Renal cortical epithelial cell (primary cell): ENCODE measurements at regions not wholly inside any gene's neighbourhood (a gene's known extent, or its start where the extent isn't known, plus 50 kb on each side); places are given as distances from the start of the nearest gene placed in this dataset.
A peak's percentile ranks its signal among the peaks of the same experiment; 100 is the strongest.
"Not testable (repeated sequence)": the region's sequence is repeated elsewhere in the genome, so short reads cannot be mapped to it uniquely, and the experiment has no call there.

Experiments
- DNase-seq: peaks from one replicate; pipeline ENCODE4 v3.0.0-alpha.2; 2011; ENCODE audit warnings: low read depth

DNA sequence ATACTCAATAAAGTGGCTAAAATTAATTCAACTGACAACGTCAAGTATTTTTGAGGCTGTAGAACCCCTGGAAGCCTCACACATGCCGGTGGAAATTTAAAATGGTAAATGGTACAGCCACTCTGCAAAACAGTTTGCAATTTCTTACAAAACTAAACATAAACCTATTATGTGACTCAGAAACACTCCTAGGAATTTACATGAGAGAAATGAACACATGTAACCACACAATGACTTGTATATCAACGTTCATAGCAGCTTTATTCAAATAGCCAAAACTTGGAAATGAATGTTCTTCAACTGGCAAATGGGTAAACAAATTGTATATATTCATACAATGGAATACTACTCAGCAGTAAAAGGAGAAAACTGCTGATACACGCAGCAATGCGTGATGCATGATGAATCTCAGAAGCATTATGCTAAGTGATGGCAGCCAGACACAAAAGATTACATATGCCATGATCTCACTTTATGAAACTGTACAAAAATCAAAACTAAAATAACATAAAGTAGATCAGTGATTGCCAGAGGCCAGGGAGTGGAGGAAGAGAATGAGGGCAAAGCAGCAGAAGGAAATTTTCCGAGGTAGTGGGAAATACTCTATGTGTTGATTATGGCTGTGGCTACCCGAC, 112.5 kb downstream of the FAM50B start:
- DNase-seq: no peak

DNA sequence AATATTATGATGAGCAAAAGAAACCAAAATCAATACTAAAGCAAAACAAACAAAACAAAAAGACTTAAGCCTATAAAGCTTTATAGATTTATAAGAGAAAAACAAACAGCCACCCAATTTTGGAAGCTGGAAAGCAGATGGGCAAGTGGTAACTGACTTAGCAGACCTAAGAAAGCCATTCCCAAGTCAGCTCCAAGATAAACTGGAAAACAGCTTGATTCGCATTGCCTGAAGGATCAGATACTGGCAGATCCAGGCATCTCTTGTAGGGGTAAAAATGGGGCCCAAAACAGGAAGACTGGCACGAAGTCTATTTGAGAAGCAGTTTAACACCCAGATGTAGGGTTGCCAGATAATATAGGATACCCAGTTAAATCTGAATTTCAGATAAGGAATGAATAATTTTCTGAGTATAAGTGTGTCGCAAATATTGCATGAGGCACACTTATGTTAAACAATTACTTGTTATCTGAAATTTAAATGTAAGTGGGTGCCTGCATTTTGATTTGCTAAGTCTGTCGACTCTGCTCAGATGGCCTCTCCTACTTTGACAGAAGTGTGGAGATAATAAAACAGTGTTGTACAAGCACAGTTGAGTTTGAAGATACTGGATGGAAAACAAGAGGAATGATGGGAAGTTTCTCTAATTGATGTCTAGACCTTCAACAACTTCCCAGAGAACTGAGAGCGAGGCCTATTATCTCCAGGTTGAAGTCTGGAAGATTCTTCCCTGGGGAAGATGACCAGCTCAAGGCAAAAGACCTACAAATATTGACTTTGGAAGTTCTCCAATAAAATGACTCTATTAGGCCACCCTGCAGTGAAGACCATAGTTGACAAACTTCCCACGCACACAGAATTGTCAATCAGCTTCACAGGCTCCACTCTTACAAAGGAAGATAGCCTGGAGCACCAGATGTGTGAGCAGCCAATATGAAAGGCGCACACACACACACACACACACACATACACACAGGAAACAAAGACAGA, 113.4 kb downstream of the FAM50B start:
- no peak for DNase-seq

DNA sequence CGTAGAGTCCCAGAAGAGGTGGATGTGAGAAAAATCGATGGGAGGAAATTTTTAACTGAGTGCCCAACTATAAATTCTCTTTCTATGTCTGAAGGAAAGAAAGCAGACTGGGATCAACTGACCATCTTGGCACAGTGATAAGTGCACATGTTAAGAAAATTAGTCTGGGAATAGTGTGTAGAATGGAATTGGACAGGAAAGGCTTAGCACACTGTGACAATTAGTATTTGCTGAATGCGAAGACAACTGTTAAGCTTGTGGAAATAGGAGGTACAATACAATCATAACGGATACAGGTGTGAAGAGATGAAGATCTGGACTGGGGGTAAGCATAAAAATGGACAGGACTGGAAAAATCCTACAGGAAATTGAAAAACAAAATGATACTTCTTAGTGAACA, 114.3 kb downstream of the FAM50B start:
- DNase-seq: no peak

DNA sequence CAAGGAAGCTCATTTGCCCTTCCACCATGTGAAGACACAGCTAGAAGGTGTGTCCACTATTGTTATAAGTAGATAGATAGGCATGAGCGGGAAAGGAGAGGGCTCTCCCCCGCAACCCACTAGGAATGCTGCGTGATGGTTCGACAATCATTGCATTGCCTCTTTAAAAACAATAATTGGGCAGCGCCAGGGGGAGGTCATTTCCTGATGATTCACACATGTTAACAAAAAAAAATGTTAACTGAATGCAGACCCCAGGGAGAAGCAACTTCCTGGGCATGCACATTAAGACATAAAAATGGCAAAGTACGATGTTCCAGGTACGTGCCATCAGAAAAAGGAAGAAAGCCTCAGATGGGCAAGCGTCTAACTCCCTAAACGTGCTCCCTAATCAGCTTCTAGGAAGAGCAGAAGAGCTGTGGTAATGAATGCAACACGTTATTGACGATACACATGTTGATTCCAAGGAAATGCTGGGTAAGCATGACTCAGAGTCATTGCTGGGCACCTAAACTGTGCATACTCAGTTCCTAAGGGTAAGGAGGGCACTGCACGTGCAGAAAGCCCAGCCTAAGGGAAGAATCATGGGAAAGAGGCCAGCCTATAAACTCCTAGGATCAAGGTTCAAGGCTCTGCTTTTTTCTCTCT, 113.7 kb downstream of the FAM217A start:
- peak; percentile 20 for DNase-seq

DNA sequence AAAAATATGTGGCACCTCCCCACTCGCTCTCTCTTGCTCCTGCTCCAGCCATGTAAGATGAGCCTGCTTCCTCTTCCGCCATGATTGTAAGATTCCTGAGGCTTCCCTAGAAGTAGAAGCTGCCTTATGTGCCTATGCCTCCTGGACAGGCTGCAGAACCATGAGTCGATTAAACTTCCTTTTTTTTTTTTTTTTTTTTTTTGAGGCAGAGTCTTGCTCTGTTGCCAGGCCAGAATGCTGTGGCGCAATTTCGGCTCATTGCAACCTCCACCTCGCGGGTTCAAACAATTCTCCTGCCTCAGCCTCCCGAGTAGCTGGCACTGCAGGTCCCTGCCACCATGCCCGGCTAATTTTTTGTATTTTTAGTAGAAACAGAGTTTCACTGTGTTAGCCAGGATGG, 112.5 kb downstream of the FAM217A start:
- DNase-seq: no peak

DNA sequence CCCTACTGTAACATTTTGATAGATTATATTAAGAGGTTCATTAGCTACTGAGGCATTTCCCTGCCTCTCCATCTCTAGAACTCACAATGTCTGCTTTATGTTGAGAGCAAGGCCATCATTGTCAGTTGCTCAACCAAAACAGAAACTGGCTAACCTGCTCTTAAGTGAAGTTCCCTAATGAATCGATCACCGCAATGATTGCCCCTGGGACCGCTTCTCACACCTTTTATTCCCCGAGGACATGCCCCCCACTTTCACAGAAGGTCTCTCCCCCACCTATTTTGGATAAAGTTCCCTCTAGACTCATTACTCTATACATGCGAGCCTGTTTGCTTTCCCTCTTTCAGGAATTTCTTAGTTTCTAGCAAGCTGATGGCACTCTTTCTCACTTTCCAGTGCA, 108.8 kb downstream of the FAM217A start:
- no peak for DNase-seq

DNA sequence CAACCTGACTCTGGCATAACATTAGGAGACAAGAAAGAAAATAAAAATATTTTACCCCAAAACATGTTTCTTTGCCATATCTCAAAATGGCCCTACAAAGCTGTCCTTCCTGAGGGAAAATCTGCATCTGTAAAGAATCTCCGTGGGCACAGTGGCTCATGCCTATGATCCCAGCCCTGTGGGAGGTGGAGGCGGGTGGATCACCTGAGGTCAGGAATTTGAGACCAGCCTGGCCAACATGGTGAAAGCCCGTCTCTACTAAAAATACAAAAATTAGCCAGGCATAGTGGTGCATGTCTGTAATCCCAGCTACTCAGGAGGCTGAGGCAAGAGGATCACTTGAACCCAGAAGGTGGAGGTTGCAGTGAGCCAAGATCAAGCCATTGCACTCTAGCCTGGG, 105.8 kb downstream of the FAM217A start:
- DNase-seq: not testable (repeated sequence)

DNA sequence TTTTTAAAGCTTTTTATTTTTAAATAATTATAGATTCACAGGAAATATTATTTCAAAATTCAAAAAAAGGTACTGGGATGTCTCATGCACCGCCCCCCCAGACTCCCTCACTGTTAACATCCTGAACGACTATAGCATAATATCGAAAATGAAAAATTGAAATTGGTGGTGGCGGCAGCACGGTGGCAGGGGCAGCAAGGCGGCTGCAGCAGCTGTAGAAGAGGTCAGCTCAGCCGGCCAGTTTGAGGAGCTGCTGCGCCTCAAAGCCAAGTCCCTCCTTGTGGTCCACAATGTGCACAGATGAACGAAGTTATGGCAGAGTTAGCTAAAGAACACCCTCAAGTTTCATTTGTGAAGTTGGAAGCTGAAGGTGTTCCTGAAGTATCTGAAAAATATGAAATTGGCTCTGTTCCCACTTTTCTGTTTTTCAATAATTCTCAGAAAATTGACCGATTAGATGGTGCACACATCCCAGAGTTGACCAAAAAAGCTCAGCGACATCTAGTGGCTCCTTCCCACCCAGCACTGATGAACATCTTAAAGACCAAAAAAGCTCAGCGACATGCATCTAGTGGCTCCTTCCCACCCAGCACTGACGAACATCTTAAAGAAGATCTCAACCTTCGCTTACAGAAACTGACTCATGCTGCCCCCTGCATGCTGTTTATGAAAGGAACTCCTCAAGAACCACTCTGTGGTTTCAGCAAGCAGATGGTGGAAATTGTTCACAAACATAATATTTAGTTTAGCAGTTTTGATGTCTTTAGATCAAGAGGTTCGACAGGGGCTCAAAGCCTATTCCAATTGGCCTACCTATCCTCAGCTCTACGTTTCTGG, 100.8 kb downstream of the FAM217A start:
- peak; percentile 39 for DNase-seq

DNA sequence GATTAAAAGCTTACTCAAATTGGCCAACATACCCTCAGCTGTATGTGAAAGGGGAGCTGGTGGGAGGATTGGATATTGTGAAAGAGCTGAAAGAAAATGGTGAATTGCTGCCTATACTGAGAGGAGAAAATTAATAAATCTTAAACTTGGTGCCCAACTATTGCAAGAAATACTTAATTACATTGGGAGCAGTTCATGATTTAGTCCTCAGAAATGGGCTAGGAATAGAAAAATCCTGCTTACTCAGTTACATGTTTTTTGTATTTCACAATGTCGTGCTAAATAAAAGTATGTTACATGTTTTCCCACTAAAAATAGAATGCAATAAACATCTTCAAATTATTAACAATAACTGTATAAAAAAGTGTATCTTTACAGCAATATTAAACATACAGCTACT, 100.0 kb downstream of the FAM217A start:
- not testable (repeated sequence) for DNase-seq

DNA sequence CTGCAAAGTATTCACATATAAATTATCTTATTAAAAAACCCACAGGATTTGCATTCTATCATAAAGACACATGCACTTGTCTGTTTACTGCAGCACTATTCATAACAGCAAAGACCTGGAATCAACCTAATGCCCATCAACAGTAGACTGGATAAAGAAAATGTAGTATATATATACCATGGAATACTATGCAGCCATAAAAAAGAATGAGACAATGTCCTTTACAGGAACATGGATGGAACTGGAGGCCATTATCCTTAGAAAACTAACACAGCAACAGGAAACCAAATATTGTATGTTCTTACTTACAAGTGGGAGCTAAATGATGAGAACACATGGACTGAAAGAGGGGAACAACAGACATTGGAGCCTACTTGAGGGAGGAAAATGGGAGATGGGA, 97.0 kb downstream of the FAM217A start:
- no peak for DNase-seq

DNA sequence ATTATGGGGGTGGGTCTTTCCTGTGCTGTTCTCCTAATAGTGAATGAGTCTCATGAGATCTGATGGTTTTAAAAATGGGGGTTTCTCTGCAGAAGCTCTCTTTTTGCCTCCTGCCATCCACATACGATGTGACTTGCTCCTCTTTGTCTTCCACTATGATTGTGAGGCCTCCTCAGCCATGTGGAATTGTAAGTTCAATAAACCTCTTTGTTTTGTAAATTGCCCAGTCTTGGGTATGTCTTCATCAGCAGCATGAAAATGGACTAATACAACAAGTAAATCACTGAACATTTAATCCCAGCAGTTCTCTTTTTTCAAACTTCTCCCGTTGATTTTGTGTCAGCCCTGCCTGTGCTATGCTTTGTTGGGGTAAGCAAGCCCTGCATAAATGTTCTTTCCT, 95.2 kb downstream of the FAM217A start:
- no peak for DNase-seq

DNA sequence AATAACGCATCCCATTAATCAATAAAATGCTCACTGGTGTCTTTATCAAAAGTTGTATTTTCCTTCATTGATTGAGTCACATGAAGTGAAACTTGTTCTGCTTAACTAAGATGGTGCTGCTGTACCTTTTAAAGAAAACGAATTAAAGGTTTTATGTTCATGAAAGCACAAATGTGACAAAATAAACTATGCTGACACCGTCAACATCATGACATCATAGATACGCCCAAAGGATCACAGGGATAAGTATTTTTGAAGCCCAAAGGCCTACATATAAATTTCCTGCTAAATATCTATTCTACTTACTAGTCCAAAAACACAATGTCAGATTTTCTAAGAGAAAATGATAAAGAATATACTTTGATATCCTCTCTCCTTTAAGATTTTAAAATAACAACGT, 94.4 kb downstream of the FAM217A start:
- no peak for DNase-seq

DNA sequence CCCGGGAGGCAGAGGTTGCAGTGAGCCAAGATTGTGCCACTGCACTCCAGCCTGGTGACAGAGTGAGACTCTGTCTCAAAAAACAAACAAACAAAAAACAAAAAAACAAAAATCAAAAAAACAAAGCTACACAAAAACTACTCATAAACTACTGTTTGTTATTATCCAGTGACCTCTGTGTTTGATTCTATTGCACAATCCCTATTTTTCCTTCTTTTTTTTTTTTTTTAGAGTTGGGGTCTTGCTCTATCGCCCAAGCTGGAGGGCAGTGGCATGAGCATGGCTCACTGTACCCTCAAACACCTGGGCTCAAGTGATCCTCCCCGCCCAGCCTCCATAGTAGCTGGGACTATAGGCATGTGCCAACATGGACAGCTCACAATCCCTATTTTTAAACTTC, 92.7 kb downstream of the FAM217A start:
- no peak for DNase-seq

DNA sequence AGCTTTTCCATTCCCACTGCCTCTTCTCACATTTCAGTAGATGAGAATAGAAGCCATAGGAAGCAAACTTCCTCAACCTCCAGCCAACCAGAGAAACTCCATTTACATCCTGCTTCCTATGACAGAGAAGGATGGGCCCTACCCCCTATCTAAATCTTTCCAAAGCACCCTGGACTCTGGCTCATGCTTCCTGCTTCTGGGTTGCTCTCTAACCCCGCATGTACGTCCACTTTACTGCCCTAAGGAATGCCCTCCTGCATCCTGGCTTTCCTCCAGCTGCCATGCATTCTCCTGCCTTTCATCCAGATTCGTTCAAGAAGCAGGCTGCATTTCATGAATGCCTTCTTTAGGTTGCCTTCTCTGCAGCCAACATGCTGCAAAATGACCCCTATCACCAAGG, 91.9 kb downstream of the FAM217A start:
- DNase-seq: peak; percentile 65

DNA sequence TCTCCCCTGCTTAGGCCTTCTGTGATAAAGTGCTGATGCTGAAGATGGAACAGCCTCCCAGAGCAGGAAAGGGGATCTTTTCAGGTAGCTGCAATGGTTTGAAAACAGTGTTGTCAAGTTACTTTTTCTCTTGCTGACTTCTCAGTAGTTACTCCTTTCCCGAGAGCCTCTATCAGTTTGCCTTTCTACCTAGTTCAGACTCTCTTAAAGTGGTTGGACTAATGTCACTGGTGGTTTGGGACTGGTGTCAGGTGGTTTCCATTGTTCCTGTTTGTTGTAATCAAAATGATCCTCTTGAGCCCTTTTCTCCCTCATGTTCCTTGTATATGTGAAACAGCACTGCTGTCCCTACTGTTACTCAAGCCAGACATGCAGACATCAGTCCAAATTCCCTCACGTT, 91.4 kb downstream of the FAM217A start:
- no peak for DNase-seq

DNA sequence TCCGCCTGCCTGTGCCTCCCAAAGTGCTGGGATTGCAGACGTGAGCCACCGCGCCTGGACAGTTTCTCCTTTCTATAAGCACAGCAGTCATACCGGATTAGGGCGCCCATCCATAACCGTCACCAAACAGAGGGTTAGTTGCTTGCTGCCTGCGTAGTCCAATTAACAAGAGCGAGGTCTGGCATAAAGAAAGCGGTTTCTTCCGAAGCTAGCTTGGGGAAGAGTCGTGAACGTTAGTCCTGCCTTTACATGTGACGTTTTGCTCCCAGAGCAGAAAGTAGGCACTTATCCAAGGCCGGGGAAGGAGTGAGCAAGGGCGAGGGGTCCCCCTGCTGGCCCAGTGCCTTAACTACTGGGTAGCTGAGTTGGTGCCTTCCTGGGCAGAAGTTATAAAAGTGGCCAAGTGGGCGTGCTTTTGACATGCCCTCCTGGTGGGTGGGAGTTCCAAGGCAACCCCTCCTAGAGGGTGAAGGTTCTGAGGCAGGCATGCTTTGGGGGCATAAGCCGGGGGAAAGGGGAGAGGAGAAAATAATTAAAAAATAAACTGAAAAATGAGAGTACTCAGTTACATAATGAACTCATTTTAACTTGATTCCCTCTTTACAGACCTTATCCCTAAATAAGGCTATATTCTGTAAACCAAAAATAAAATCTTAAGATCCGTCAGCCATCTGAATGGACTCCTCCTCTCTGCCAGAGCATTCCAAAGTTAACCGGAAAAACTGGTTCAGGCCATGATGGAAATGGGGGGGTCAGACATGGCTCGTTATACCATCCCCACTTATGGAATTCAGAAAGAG, 88.0 kb downstream of the FAM217A start:
- DNase-seq: peak; percentile 78

DNA sequence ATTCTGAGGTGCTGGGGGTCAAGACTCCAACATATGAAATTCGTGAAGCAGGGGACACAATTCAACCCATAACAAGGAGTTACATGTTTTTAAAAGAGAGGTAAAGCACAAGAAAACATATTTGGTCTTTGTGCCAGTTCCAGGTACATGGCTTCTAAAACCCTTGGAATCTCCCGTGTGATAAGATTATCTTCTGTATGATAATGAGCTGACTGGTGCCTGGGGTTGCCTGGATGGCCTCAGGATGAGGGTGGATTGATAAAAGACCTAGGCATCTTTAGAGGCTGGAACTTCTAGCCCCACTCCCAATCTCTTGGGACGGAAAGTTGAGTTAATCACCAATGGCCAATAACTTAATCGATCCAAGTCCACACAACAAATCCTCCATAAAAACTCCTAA, 87.0 kb downstream of the FAM217A start:
- DNase-seq: no peak

DNA sequence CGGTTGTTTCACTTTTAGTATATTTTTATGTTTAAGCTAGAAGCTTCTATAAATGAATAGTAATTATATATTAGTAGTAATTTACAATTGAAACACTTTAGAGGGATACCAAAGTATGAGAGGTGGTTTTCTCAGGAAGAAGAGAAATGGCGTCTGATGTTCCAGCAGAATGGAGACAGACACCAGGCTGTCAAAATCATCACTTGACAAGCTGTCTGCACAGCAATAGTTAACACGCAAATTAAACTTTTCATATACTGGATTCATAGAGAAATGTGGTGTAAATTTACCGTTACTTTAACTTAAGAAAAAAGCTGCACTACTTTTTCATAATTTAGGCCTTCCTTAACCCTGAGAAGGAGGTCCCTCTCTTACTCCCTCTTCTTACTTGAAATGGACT, 82.6 kb downstream of the FAM217A start:
- DNase-seq: no peak

DNA sequence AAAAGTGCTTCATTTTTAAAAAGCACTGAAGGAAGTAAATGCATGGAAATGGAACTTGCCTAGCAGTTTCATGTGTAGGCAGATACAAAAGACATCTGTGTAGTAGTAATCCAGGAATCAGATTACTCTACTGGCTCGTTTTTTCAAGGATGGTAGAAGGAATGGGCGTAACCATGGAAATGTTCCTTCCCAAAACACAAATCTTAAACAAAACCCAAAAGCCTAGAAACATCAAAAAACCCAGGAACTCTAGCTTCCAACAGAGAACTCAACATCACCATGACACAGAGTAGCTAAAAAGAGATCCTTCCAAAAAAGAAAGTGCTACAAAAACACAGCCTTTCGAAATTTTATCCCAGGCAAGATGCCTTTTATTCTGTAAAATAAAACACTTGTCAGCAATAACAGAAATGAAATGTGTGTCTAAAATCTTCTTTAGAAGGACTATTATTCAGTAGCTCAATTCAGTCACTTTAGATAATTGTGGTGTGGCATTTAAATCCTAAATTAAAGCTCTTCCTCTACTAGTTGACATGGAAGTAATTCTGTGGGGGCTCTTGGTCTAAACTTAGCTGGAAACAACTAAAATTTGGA, 81.7 kb downstream of the FAM217A start:
- no peak for DNase-seq

DNA sequence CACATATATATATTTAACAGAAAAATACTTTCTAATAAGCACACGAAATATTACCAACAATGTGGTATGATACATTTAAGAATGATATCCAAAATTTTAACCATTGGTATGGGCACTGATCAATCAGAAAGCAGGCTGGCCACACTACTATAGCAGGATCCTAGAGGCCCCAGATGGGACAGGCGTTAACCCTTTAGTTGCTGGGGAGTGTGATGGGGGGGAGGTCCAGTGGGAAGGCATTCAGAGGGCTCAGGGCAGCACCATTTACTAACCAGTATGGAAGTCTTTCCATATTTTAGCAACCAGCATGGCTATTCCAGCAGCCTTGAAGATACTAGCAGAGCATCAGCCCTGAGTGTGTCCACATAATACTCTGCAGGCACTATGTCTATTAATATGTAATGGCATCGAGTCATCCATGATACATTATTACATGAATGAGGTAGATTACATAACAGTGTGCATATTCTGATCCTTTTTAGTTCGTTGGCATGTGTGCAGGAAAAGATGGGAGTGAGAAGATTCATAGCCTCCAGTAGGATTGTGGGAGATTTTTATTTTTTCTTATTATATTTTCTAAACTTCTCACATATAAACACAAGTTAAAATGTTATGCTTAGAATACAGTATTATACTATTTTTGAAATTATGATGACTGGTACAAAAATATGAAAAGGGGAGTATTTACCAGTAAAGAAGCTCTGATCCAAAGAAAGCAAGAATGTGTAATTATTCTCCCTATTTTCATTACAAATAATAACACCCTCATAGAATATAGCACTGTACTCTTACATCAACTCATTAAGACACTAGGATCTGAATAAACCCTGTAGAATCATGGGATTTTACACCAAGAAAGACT, 78.9 kb downstream of the FAM217A start:
- no peak for DNase-seq
